HG03439 (cell line): ENCODE measurements at regions not wholly inside any gene's neighbourhood (a gene's known extent, or its start where the extent isn't known, plus 50 kb on each side); places are given as distances from the start of the nearest gene placed in this dataset.
A peak's percentile ranks its signal among the peaks of the same experiment; 100 is the strongest.
"Not testable (repeated sequence)": the region's sequence is repeated elsewhere in the genome, so short reads cannot be mapped to it uniquely, and the experiment has no call there.

Experiments
- ATAC-seq: cut with Tn5 transposase; IDR thresholded peaks from one replicate; pipeline ENCODE4 v1.9.1; 2021; ENCODE audit warnings: mild to moderate bottlenecking, moderate library complexity; ENCODE audit not compliant: unreplicated experiment

DNA sequence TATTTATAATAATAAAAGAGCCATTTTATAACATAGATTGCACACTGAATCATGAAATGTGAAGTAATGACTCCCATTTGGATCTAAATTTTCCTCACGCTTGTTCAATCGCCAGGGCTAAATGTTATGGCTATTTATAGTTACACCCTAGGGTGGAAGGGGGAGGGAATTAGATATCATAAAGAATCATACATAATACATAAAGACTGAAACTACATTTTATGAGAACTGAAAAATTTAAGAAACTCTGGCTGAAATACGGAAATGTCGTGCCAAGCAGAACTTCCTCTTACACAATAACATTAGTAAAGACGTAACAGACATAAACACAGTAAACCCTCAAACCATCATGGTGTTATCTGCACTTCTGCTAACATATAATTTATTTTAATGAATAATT, 327.5 kb upstream of the PHF14 start:
- ATAC-seq = no peak

DNA sequence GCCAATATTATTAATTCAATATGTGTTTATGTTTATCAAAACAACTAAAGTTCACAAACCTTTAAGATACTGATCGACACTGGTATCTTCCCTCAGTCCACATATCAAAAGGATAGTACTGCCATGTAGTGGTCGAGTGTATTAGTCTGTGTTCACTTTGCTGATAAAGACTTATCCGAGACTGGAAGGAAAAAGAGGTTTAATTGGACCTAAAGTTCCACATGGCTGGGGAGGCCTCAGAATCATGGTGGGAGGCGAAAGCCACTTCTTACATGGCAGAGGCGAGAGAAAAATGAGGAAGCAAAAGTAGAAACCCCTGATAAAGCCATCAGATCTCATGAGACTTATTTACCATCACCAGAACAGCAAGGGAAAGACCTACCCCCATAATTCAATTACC, 325.4 kb upstream of the PHF14 start:
- no peak for ATAC-seq

DNA sequence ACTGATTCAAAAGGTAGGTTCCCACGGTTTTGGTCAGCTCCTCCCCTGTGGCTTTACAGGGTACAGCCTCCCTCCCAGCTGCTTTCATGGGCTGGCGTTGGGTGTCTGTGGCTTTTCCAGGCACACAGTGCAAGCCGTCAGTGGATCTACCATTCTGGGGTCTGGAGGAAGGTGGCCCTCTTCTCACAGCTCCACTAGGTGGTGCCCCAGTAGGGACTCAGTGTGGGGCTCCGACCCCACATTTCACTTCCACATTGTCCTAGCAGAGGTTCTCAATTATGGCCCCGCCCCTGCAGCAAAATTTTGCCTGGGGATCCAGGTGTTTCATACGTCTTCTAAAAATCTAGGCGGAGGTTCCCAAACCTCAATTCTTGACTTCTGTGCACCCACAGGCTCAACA, 324.6 kb upstream of the PHF14 start:
- ATAC-seq = not testable (repeated sequence)

DNA sequence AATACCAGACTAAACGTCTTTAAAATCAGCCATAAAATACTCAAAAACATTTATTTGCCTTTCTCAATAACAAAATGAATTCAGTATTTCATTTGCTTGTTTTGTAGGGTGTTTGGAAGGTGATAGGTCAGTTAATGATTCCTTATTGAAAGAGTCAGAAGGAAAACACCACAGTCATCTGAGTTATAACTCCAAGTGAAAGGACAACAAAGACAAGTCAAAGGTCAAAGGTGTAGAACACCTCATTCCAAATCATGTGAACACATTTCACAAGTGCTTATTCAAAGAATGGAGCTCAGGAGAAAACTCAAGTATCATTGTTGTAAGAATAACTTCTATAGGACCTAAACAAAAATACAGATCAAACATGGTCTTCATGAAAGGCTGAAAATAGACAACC, 318.6 kb upstream of the PHF14 start:
- no peak for ATAC-seq

DNA sequence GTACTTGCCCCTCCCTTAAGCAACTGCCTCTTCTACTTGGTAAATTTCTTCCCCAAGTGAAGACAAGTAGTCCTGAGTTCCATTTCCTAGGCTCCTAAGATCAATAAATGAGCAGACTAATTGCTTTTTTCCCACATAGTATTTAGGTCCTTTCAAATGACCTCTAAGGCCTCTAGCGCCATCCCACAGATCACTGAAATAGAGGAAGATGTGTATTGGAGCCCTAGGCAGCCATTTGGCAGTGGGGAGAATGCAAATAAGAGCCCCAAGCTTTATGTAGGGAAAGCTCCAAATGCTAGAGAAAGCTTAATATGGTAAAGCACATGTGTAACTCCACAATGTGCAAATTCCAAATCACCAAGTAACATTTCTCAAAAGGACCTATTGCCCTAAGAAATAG, 316.5 kb upstream of the PHF14 start:
- ATAC-seq = no peak

- no peak for ATAC-seq
Measured at GRCh38 chr7:10657837-10658236, 315.8 kb upstream of the PHF14 start.

- ATAC-seq = no peak
Measured at GRCh38 chr7:10662491-10662890, 311.2 kb upstream of the PHF14 start.

DNA sequence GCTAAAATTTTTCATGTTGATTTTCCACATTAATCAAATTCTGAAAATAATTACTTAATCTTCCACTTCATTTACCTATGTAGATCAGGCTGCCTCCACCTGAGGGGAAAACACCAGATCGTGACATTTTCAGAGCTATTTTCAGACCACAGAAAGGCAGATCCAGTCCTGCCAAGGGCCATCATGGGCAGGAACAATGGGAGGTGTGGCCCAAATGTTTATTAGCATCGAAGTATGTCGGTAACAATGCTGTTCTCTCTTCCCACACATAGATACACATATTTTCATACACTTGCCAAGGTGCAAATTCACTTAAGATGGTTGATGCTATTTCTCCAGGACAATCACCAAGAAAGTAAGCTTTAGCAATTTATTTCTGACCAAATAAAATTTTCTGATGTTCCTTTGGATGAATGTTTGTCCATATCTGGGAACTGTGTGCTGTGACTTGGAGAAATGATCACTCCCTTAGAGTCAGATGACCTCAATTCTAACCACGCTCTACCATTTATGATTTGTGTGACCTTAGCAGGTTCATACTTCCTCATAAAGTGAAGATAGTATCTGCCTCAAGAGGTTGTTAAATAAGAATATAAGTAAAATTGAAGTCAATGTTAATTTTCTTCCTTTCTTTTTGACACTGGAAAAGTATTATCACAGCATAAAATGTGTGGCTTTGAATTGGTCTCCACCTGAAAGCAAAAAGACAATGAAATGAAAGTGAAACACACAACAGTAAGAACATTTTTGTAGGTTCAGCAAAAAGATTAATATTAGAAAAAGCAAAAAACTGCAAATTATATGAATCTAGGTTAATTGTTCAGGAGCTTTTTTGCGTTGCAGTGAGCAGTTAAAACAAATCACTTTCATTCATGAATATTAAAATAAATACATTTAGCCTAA, 310.4 kb upstream of the PHF14 start:
- ATAC-seq = no peak

DNA sequence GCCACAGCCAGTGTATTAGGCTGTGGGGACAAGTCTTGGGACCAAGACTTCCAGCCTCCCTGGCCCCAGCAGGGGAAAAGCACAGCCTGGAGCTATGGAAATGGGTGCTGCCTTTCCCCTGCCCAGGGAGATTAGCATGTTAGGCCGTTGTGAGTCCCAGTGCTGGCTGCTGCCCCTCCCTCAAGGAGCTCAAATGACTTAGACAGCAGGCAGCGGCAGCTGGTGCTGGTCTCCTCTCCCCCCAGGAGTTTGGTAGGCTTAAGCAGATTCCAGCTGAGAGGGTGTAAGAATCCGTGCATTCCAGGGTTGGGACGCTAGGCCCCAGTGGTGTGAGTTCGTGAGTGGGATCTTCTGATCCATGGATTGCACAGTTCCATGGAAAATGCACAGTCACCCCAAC, 301.5 kb upstream of the PHF14 start:
- no peak for ATAC-seq

DNA sequence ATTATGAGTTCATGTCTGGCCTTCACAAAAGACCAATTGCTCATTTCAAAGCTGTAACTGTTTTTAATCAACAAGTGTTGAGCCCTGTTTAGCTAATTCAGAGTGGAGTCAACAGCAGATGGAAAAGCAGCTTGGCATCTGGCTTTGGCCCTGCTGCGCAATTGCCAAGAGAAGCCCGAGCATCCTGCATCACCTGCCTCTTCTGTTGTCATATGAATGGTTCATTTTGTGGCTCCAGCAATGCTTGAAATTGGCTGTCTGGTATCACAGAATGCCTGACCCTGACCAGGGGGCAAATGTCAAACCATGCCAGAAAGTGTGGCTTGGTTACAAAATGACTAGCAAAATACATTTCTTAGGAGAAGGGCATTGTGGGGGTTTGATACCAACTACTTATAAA, 296.5 kb upstream of the PHF14 start:
- no peak for ATAC-seq

GRCh38 chr7:10677668-10678232, 295.9 kb upstream of the PHF14 start:
- ATAC-seq = no peak

GRCh38 chr7:10684606-10685005, 289.1 kb upstream of the PHF14 start:
- ATAC-seq = no peak

GRCh38 chr7:10685040-10685439, 288.6 kb upstream of the PHF14 start:
- ATAC-seq = no peak

- no peak for ATAC-seq
Measured at GRCh38 chr7:10688544-10688943, 285.1 kb upstream of the PHF14 start.

DNA sequence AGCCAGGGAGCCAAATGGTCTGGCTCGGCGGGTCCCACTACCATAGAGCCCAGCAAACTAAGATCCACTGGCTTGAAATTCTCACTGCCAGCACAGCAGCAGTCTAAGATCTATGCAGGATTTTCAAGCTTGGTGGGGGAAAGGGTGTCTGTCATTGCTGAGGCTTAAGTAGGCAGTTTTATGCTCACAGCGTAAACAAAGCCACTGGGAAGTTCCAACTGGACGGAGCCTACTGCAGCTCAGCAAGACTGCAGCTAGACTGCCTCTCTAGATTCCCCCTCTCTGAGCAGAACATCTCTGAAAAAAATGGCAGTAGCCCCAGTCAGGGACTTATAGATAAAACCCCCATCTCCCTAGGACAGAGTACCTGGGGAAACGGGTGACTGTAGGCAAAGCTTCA, 277.6 kb upstream of the PHF14 start:
- ATAC-seq = no peak

DNA sequence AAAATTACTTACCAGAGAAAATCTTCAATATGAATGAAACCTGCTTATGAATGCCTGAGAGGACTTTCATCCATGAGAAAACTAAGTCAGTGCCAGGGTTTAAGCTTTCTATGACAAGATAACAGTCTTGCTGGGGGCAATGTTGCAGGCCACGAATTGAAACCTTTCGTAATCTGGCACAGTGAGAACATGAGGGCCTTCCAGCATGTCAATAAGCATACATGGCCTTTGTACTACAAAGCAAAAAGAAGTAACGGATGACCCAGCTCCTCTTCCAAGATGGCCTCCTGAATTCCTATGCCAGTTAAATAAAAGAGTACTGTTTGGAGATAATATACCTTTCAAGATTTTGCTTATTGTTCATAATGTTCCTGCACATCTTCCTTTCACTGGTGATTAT, 270.6 kb upstream of the PHF14 start:
- ATAC-seq = no peak

DNA sequence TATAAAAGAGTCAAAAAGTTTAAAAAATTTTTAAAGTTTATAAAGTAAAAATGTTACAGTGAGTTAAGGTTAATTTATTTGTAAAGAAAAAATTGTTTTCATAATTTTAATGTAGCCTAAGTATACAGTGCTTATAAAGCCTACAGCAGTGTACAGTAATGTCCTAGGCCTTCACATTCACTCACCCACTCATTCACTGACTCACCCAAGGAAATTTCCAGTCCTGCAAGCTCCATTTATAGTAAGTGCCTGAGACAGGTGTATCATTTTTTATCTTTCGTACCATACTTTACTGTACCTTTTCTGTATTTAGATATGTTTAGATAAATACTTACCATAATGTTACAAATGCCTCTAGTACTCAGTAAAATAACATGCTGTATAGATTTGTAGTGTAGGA, 269.7 kb upstream of the PHF14 start:
- no peak for ATAC-seq

GRCh38 chr7:10704653-10705052, 269.0 kb upstream of the PHF14 start:
- no peak for ATAC-seq

- ATAC-seq = peak; percentile 100
Measured at GRCh38 chr7:10706875-10707493, 266.7 kb upstream of the PHF14 start.

- peak; percentile 27 for ATAC-seq
Measured at GRCh38 chr7:10707519-10707918, 266.2 kb upstream of the PHF14 start.

DNA sequence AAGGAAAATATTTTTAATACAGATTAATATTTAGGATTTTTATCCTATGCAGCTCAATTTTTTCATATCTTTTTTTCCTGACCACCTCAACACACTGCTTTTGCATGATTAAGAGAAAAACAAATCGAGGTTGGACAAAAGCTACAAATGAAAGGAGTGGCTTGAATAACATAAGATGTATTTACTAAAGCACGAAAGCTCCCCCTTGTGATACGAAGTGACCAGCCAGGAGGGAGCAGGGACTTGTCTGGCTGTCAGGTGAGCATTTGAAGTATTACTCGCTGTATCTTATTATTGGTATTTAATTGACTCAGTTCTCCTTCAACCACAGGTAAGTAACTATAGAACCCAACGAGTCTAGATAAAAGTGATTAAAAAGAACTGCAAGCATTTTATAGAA, 265.2 kb upstream of the PHF14 start:
- no peak for ATAC-seq

DNA sequence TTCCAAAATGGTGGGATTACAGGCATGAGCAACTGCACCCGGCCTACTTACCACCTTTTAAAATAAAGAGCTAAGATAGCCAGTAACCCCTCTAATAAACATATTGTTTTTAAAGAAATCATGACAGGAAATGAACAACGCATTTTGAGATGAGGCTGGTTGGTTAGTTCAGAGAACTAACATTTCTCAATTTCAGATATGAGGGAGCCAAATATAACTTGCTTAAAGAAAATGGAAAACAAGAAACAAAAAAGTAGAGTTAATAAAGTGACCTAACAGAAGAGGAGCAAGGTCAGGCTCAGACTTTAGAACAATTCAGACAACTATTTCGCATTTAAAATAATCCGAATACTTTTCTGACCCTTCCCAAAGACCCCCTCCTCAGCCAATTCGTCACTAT, 254.9 kb upstream of the PHF14 start:
- no peak for ATAC-seq
